GM12878 (cell line): ENCODE measurements at regions not wholly inside any gene's neighbourhood (a gene's known extent, or its start where the extent isn't known, plus 50 kb on each side); places are given as distances from the start of the nearest gene placed in this dataset.

ENCODE experiments used
- CEBPB ChIP-seq, 2 experiments: fragments of 150-350 bp in 1 of 2; IDR thresholded peaks; 2 replicates each; pipeline ENCODE4 v1.6.1; 2012 to 2014; ENCODE audit warnings: low read depth in 2 of 2, low read length in 2 of 2, borderline replicate concordance in 1 of 2, inconsistent platforms in 1 of 2
- CTCF ChIP-seq, 3 experiments: IDR thresholded peaks in 2 of 3; conservative IDR thresholded peaks in 1 of 3; 2 replicates each; pipeline ENCODE4 v1.5.1; 2011; ENCODE audit warnings: low read depth in 3 of 3, low read length in 3 of 3, mild to moderate bottlenecking in 3 of 3, control low read depth in 2 of 3, moderate library complexity in 2 of 3, inconsistent platforms in 1 of 3, mixed read lengths in 1 of 3; ENCODE audit not compliant: control insufficient read depth in 2 of 3, insufficient read depth in 1 of 3; ENCODE audit errors: extremely low read depth in 1 of 3
- HDAC6 ChIP-seq: fragments of 200-600 bp; sonication (generic); IDR thresholded peaks from one replicate; pipeline ENCODE4 v1.8.0; 2017; ENCODE audit warnings: antibody characterized with exemption; ENCODE audit not compliant: unreplicated experiment
- MXI1 ChIP-seq: fragments of 150-350 bp; IDR thresholded peaks from 2 replicates; pipeline ENCODE4 v1.6.1; 2011; ENCODE audit warnings: low read depth, mild to moderate bottlenecking, inconsistent platforms, low read length, improper control_type of control experiment
- RAD21 ChIP-seq: IDR thresholded peaks from 2 replicates; pipeline ENCODE4 v1.6.1; 2011; ENCODE audit warnings: mild to moderate bottlenecking, low read depth, low read length, moderate library complexity; ENCODE audit not compliant: insufficient read depth
- SMAD5 ChIP-seq: IDR thresholded peaks from 2 replicates; pipeline ENCODE4 v1.6.1; 2016; ENCODE audit warnings: antibody characterized with exemption, low read depth
- YY1 ChIP-seq: IDR thresholded peaks from 2 replicates; pipeline ENCODE4 v1.6.1; 2011; ENCODE audit warnings: low read depth, mild to moderate bottlenecking, low read length
- ZNF274 ChIP-seq: IDR thresholded peaks from one replicate; pipeline ENCODE4 v1.8.0; 2011; ENCODE audit not compliant: insufficient read length, insufficient read depth

- TF ChIP-seq CEBPB (IDR thresholded peaks at IDR 0.05; ENCODE audit: borderline replicate concordance in 1 of 2, low read depth in 2 of 2, low read length in 2 of 2) (no peak), SMAD5 (no peak), MXI1 (no peak), RAD21 (no peak), CTCF (IDR thresholded peaks at IDR 0.05 in 2 of 3, conservative IDR thresholded peaks at IDR 0.05 in 1 of 3; ENCODE audit: control insufficient read depth in 2 of 3, extremely low read depth in 1 of 3, insufficient read depth in 1 of 3, low read depth in 3 of 3, low read length in 3 of 3) (no peak), YY1 (no peak), ZNF274 (no peak), HDAC6 (no peak)
Observed at GRCh38 chr7:123237-123636, 69.1 kb upstream of the FAM20C start.
